HUES48 (cell line): ENCODE measurements at regions not wholly inside any gene's neighbourhood (a gene's known extent, or its start where the extent isn't known, plus 50 kb on each side); places are given as distances from the start of the nearest gene placed in this dataset.
"Not testable (repeated sequence)": the region's sequence is repeated elsewhere in the genome, so short reads cannot be mapped to it uniquely, and the experiment has no call there.

ENCODE experiments used
- H3K27ac ChIP-seq: one replicate; pipeline ENCODE4 v1.7.0; 2013; ENCODE audit warnings: low read depth, low read length, inconsistent platforms
- H3K27me3 ChIP-seq: 2 replicates; pipeline ENCODE4 v1.6.1; 2013; ENCODE audit warnings: mild to moderate bottlenecking, low read length; ENCODE audit not compliant: control insufficient read depth, insufficient read depth
- H3K36me3 ChIP-seq: 2 replicates; pipeline ENCODE4 v1.6.1; 2013; ENCODE audit warnings: low read length; ENCODE audit not compliant: control insufficient read depth, insufficient read depth
- H3K4me1 ChIP-seq: 2 replicates; pipeline ENCODE4 v1.6.1; 2013; ENCODE audit warnings: mild to moderate bottlenecking, low read length; ENCODE audit not compliant: control insufficient read depth, insufficient read depth
- H3K4me3 ChIP-seq: 2 replicates; pipeline ENCODE4 v1.5.1; 2013; ENCODE audit warnings: mild to moderate bottlenecking, low read depth, low read length
- H3K9ac ChIP-seq: 2 replicates; pipeline ENCODE4 v1.6.1; 2013; ENCODE audit warnings: mild to moderate bottlenecking, low read depth, low read length, moderate library complexity
- H3K9me3 ChIP-seq: 2 replicates; pipeline ENCODE4 v1.6.1; 2013; ENCODE audit warnings: low read length; ENCODE audit not compliant: control insufficient read depth, insufficient read depth

- no peaks in the 10 kb centered on the region for H3K27me3 ChIP-seq
- no peak overlapping the region for H3K4me3 ChIP-seq
- no peaks in the 10 kb centered on the region for H3K9me3 ChIP-seq
- no peaks in the 10 kb centered on the region for H3K36me3 ChIP-seq
- H3K9ac ChIP-seq = no peak overlapping the region
- no peak overlapping the region for H3K27ac ChIP-seq
- H3K4me1 ChIP-seq = no peaks in the 10 kb centered on the region; the same call in 1 of the 2 replicates
Measured at GRCh38 chr7:125065001-125065400, 135.4 kb upstream of the POT1 start.

- Histone ChIP-seq H3K27ac (no peak overlapping the region), H3K36me3 (no peaks in the 10 kb centered on the region), H3K9ac (no peak overlapping the region), H3K9me3 (no peaks in the 10 kb centered on the region), H3K4me3 (no peak overlapping the region), H3K4me1 (no peaks in the 10 kb centered on the region; the same call in 1 of the 2 replicates), H3K27me3 (no peaks in the 10 kb centered on the region)
Measured at GRCh38 chr7:125061776-125062397, 132.3 kb upstream of the POT1 start.

- not testable (repeated sequence) for H3K27me3 ChIP-seq, H3K4me3 ChIP-seq, H3K4me1 ChIP-seq, H3K36me3 ChIP-seq, H3K9ac ChIP-seq, H3K27ac ChIP-seq, H3K9me3 ChIP-seq
Measured at GRCh38 chr7:125061083-125061745, 131.6 kb upstream of the POT1 start.

GRCh38 chr7:125059861-125060456 is 130.3 kb upstream of the POT1 start:
- Histone ChIP-seq H3K27me3 (no peaks in the 10 kb centered on the region), H3K4me3 (no peak overlapping the region), H3K9me3 (no peaks in the 10 kb centered on the region), H3K27ac (no peak overlapping the region), H3K36me3 (no peaks in the 10 kb centered on the region), H3K4me1 (no peaks in the 10 kb centered on the region; the same call in 1 of the 2 replicates), H3K9ac (no peak overlapping the region)

GRCh38 chr7:125057963-125058362 is 128.3 kb upstream of the POT1 start:
- H3K4me1 ChIP-seq = no peaks in the 10 kb centered on the region; the same call in 1 of the 2 replicates
- no peak overlapping the region for H3K4me3 ChIP-seq
- no peak overlapping the region for H3K27ac ChIP-seq
- no peak overlapping the region for H3K9ac ChIP-seq
- no peaks in the 10 kb centered on the region for H3K27me3 ChIP-seq
- H3K36me3 ChIP-seq = no peaks in the 10 kb centered on the region
- H3K9me3 ChIP-seq = no peaks in the 10 kb centered on the region

- Histone ChIP-seq H3K9me3 (no peaks in the 10 kb centered on the region), H3K27ac (no peak overlapping the region), H3K27me3 (no peaks in the 10 kb centered on the region), H3K4me3 (no peak overlapping the region), H3K4me1 (no peaks in the 10 kb centered on the region), H3K9ac (no peak overlapping the region), H3K36me3 (no peaks in the 10 kb centered on the region)
Measured at GRCh38 chr7:125055376-125055775, 125.8 kb upstream of the POT1 start.

GRCh38 chr7:125046767-125047166 is 117.1 kb upstream of the POT1 start:
- no peaks in the 10 kb centered on the region for H3K4me1 ChIP-seq
- H3K9ac ChIP-seq = no peak overlapping the region
- no peak overlapping the region for H3K4me3 ChIP-seq
- H3K36me3 ChIP-seq = no peaks in the 10 kb centered on the region
- no peaks in the 10 kb centered on the region for H3K9me3 ChIP-seq
- no peak overlapping the region for H3K27ac ChIP-seq
- H3K27me3 ChIP-seq = no peaks in the 10 kb centered on the region

- H3K27ac ChIP-seq = no peak overlapping the region
- no peaks in the 10 kb centered on the region for H3K9me3 ChIP-seq
Measured at GRCh38 chr7:125033506-125033905, 103.9 kb upstream of the POT1 start.

GRCh38 chr7:125032943-125033342 is 103.3 kb upstream of the POT1 start:
- H3K4me1 ChIP-seq = no peaks in the 10 kb centered on the region
- no peaks in the 10 kb centered on the region for H3K27me3 ChIP-seq
- H3K4me3 ChIP-seq = no peak overlapping the region
- H3K9me3 ChIP-seq = no peaks in the 10 kb centered on the region
- H3K36me3 ChIP-seq = no peaks in the 10 kb centered on the region
- H3K27ac ChIP-seq = no peak overlapping the region
- H3K9ac ChIP-seq = no peak overlapping the region

More at GRCh38 chr7:125033506-125033905, 103.9 kb upstream of the POT1 start:
- no peaks in the 10 kb centered on the region for H3K27me3 ChIP-seq
- H3K4me1 ChIP-seq = no peaks in the 10 kb centered on the region
- no peak overlapping the region for H3K9ac ChIP-seq
- no peak overlapping the region for H3K4me3 ChIP-seq
- H3K36me3 ChIP-seq = no peaks in the 10 kb centered on the region

GRCh38 chr7:125030756-125031387 is 101.2 kb upstream of the POT1 start:
- no peaks in the 10 kb centered on the region for H3K36me3 ChIP-seq
- no peaks in the 10 kb centered on the region for H3K27me3 ChIP-seq
- H3K4me1 ChIP-seq = no peaks in the 10 kb centered on the region
- no peak overlapping the region for H3K27ac ChIP-seq
- no peaks in the 10 kb centered on the region for H3K9me3 ChIP-seq
- no peak overlapping the region for H3K9ac ChIP-seq
- no peak overlapping the region for H3K4me3 ChIP-seq

- H3K27ac ChIP-seq = no peak overlapping the region
- no peaks in the 10 kb centered on the region for H3K36me3 ChIP-seq
Measured at GRCh38 chr7:125025620-125026019, 96.0 kb upstream of the POT1 start.

More at GRCh38 chr7:125025620-125026019, 96.0 kb upstream of the POT1 start:
- Histone ChIP-seq H3K27me3 (no peaks in the 10 kb centered on the region), H3K4me3 (no peak overlapping the region), H3K9me3 (no peaks in the 10 kb centered on the region), H3K4me1 (no peaks in the 10 kb centered on the region), H3K9ac (no peak overlapping the region)
